Daoy (cell line): ENCODE measurements at regions not wholly inside any gene's neighbourhood (a gene's known extent, or its start where the extent isn't known, plus 50 kb on each side); places are given as distances from the start of the nearest gene placed in this dataset.
"Not testable (repeated sequence)": the region's sequence is repeated elsewhere in the genome, so short reads cannot be mapped to it uniquely, and the experiment has no call there.

Source experiments
- DNase-seq: peaks from one replicate; pipeline ENCODE4 v3.0.0-alpha.2; 2015; ENCODE audit warnings: low read depth

DNA sequence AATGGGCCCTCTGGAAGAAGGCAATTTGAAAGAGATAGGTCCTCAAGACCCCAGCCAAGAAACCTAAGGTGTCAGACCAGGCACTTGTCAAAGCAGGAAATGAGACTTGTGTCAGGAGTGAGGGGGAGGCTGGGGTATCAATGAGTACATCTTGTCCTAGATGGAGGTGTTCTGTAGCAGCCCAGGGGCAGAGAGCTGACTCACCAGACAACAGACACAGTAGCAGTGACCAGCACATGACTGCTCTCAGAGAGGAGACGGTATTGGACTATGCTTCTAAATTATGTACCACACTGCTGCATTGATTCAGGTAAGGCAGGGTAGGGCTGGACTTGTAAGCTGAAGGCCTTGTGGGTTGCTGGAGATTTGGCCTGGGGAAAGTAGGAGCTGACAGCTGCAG is 551.2 kb upstream of the KLF4 start:
- peak; percentile 74 for DNase-seq

DNA sequence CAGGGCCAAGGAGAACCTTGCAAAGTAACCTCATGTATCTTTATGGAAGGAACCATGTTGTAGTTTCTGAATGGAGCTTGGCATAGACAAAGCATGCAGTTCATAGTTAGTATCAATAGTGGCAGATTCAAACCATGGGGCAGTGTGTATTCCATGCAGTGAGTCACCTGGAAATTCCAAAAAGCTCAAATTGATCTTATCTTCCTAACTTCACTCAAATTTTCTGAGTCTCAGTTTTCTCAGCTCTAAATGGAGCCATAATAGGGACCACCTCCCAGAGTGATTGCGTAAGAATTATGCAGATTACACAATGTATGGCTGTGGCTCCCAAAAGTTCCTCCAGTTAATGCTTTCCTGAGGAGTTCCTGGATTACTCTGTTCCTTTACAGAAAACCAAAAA is 549.9 kb upstream of the KLF4 start:
- peak; percentile 34 for DNase-seq

DNA sequence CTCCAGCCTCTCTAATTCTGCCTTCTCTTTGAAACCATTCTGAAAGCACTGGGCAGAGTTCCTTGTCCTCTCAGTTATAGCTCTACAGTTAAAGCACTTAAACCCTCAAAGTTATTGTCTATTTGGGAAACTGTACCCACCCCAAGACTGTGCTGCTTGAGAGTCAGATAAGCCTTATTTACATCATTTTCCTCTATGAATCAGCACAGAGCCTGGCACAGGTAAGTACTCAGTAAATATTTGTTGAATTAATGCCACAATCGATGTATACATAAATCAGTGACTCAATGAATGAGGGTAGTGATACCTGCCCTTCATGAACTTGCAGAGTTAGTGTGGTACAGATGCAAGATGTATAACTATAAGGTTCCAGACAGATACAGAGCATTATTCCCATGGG is 549.4 kb upstream of the KLF4 start:
- DNase-seq, result no peak

DNA sequence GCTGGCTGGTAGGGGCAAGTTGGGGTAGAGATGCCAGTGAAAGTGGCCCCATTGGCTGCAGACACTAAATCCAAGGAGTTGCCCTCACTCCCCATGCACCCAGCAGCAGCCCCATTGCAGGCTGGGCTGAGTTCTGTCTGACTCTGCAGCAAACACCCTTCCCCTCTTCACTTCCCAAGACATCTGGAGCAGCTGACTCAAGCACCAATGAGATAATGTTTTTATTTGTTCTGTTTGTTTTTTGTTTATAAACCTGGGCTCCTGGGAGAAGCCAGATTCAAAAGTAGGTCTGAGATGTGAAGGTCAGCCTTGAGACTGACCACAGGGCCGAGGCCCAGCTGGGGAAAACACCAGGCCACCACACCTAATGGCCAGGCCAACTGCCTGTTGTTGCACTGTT is 545.9 kb upstream of the KLF4 start:
- DNase-seq, result no peak

DNA sequence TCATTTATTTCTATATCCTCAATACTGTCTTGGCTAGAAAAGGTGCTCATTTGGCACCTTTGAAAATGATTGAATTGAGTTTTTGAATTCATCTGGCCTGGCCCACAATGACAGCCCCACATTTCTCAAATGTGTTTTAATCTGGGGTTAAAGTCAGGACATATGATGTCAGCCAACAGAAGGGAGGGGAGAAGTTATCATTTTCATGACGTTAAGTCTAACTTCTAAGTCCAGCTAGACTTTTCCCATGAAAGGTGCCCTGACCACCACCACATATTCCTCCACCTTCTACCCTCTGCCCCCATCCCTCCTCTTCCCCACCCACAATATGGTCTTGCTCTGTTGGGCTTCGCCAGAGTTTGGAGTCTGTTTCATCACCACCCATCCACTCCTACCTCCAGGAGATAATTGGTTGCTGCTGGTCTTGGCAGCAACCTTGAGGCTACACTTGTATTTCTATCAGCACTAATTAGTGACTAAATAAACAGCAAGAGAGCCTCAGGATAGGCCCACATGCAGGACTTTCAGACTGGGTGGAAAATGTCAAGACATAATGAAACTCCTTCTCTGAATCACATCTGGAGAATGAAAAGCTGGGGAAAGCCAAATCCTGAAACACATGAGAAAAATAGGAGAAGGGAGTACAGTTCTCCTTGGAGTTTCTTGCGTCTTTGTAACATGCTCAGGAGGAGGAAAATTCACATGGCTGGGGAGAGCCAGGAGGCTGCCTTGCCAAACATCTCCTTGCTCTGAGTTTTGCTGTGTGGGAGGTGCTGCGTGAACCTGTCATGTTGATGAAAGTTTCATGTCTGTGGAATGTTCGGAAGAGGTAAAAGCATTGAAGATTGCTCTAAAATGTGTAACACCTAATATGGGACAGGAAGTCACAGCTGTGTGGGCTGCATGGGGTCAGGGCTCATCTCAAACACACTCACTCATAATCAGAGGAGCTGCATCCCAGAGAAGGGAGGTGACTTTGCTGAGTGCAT is 544.7 kb upstream of the KLF4 start:
- no peak for DNase-seq

DNA sequence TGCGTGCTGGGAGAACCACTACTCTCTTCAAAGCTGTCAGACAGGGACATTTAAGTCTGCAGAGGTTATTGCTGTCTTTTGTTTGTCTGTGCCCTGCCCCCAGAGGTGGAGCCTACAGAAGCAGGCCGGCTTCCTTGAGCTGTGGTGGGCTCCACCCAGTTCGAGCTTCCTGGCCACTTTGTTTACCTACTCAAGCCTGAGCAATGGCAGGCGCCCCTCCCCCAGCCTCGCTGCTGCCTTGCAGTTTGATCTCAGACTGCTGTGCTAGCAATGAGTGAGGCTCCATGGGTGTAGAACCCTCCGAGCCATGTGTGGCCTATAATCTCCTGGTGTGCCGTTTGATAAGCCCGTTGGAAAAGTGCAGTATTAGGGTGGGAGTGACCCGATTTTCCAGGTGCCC is 542.5 kb upstream of the KLF4 start:
- DNase-seq, result not testable (repeated sequence)

DNA sequence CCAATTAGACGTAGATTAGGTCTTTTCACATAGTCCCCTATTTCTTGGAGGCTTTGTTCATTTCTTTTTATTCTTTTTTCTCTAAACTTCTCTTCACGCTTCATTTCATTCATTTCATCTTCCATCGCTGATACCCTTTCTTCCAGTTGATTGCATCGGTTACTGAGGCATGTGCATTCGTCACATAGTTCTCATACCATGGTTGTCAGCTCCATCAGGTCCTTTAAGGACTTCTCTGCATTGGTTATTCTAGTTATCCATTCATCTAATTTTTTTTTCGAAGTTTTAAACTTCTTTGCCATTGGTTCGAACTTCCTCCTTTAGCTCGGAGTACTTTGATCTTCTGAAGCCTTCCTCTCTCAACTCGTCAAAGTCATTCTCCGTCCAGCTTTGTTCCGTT is 541.7 kb upstream of the KLF4 start:
- DNase-seq, result not testable (repeated sequence)

DNA sequence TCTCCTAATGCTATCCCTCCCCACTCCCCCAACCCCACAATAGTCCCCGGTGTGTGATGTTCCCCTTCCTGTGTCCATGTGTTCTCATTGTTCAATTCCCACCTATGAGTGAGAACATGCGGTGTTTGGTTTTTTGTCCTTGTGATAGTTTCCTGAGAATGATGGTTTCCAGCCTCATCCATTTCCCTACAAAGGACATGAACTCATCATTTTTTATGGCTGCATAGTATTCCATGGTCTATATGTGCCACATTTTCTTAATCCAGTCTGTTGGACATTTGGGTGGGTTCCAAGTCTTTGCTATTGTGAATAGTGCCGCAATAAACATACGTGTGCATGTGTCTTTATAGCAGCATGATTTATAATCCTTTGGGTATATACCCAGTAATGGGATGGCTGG is 537.1 kb upstream of the KLF4 start:
- DNase-seq, result not testable (repeated sequence)

DNA sequence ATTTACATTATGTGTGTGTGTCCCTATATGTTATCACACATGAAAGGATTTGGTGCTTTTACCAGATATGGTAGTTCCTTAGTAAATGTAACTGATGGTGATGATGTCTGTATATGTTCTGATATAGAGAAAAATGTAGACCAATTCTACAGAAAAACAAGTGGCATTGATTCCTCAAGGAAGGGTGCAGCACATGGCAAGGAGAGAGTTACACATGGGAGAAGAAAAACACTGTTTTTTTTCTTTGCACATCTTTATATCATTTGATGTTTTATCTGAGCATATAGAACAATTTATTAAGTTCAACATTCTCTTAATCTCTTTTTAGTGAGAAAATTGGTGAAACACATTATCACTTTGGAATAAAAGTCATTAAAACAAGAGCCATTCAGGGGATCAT is 535.0 kb upstream of the KLF4 start:
- no peak for DNase-seq

DNA sequence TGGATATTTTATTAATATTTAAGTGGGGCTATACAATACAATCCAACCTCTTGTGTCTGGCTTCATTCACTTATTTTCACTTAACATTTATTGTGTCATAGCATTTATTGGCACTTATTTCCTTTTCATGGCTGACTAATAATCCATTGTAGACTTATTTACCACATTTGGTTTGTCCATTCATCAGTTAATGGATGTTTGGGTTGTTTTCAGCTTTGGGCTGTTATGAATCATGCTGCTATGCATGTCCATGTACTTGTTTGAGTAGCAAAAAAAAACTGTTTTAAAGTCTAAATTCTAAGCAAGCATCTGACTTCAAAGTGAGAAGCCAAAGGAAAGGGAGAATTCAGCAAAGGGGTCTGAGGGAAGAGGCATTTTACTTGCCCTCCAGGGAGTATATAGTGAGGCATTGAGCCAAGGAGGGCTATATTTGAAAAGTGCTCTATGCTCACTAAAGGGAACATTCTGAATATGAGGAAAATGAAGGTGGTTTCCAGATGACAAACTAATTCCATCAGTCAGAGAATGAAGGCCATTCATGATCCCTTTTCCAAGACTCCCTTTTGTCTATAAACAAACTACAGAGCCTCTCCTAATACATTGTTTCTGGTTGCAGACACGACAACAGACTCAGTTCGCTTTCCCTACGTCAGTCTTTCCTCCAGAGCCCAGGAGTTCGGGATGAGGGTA is 532.8 kb upstream of the KLF4 start:
- no peak for DNase-seq

DNA sequence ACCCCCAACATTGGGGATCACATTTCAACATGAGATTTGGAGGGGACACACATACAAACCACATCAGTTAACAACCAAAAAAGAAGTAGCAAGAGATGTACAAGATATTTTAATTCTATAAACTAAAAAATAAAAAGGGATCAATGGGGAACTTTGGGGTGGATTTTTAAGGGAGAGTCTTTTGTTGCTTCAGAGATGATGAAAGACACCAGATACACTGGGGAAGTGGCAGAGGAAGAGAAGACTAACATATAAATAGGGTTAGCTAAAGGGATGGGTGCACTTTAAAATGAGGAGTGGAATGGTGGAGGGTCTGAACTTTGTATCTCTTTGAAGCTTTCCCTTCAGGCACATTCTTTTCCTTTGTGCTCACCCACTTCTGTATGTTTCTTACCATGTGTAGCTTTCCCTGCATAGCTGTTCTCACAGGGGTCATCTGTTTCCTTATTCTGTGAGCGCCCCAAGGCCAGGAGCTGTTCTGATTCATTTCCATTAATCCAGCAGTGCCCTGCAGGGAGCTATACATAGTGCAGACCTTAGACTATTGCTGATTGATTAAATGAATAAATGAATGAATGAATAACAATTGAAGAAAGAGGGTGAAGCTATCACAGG is 531.6 kb upstream of the KLF4 start:
- DNase-seq, result no peak

DNA sequence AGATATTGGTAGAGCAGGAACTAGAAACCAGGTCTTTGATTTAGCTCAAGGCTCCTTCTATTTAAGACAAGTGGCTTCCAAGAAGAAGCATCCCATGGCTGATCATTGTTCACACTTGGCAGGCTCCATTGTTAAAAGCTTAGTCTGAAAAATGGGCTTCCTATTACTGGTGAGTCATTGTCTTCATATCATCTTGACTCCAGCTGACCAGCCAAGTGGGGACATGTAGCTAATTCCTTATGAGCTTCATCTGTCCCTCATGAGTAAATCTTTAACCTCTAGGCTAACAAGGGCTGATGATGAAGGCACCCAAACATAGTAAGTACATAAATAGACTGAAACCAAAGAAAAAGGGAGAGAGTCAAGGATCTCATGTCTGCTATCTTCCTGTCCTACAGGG is 530.3 kb upstream of the KLF4 start:
- DNase-seq, result no peak

DNA sequence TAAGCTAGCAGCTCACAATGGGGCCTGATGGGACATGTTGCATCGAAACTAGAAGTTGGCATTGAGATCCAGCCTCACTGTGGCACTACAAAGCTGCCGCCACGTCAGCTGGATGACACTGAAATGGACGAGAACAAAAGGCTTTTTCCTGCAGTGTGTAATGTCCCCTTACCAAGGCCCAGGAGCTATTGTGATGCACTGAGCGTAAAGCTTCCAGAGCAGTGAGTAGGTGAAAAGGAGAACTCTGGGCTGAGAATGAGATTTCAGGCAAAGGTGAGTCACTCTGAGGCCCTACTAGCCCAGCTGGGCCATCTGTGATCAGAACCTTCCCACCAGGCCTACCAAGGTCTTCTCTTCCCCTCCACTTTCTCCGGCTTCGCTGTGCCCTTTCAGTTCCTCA is 528.1 kb upstream of the KLF4 start:
- DNase-seq, result no peak

DNA sequence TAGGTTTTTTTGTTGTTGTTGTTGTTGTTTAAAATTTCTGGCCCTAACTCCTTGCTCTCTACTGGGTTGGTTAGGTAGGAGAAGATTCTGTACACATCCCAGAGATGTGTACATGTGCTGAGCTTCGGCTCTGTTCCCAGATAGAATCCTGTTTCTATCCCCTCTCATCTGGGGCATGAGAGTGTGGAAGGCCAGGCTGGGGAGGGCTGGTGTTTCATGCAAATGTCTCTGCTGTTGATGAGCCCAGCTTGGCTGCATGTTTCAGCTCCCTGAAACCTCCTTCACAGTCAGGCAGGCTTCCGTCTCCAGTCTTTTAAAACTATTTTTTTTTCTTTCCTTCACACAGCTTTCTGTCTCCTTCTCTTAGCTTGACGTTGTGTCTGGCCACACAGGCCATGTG is 526.9 kb upstream of the KLF4 start:
- no peak for DNase-seq

DNA sequence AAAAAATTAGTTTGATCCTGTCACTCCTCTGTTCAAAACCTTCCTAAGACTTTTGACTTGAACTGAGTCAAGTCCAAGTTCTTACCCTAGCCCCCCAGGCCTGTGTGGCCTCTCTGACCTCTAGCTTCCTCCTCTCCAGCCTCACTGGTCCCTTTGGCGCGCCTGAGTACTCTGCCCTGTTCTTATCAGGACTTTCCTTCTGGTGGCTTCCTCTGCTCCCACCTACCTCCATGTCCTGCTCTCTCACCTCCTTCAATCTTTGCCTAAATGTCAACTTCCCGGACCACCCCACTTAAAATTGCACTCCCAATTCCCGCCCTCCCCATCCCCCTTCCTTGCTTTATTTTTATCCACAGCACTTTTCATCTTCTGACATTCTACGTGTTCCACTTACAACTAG is 526.1 kb upstream of the KLF4 start:
- DNase-seq, result no peak

DNA sequence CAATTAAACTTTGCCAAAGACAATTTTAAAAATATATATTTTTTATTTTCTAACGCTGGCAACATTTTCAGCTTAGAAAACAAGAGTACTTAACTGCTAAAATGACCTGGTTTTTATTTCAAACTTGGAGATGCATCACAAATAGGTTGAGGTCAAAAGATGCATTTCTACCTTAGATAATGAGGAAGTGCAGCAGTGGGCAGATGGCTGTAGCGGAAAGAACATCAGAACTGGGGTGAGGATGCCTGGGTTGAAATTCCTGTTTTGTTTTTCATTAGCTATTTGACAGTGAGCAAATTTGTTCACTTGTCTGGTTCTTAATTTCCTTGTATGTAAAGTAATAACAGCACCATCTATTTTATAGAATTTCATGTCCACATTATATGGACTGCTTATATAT is 524.8 kb upstream of the KLF4 start:
- no peak for DNase-seq

DNA sequence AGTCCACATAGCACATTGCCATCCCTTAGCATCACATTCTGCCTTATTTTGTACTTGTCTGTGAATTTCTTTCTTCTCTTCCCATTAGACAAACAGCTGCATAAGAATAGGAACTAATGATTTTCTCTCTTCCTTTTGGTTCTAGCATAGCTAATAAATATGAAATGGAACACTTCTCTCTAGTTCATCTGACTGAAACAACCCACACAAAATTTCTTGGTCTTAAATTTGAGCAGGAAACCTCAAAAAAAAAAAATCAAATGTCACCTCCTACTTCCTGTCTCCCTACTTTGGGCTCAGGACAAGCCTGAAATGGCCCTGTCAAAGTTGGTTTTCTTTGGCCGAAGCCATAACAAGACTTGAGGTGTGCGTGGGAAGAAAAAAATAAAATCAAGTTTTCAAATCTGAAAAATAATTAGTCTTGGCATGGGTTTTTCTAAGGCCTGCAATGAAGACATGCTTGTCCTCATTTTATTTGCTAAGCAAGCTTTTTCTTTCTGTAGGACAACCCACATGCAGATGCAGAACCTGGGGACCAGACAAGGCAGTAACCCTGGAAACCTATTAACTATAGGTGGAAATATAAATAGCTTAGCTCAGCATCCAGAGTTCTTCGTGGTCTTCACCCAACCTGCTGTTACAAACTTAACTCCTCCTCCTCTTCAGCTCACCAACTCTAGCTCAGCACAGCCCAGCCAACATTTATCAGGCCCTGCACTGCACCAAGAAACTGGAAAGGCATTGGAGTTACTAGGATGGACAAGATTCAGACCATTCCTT is 523.5 kb upstream of the KLF4 start:
- DNase-seq, result no peak

DNA sequence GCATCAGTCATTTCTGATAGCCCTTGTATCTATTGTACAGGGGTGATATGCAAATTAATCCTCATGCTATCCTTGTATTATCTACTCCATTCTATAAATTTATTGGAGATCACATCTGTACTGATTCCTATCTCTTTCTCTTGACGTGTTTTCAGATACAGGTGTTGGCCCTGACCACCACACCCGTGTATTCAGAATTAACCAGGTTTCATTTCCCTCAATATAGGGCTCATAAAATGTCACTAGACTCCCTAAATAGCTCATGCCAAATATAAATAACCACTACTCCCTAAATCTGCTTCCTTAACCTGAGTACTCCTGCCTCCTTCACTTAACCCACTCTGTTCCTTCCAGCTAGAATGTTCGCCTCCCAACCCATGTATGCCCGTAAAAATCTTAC is 522.8 kb upstream of the KLF4 start:
- DNase-seq, result no peak

DNA sequence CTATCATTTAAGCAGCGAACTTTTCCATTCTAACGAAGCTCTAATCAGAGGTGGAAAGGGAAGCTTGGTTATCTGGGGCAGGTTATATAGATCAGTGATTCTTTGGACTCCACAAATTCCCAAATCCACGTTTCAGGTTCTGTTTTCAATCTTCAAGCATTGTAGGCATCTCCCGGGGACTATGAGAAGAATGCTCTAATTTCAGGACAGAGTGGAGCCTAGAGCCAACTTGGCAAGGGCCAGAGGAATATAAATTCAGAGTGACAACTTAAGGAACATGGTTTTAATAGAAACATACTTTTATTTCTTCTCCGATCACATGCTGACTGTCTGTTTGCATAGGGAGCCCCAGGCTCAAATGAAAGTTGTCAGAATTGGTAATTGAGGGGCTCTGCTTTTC is 514.0 kb upstream of the KLF4 start:
- DNase-seq, result no peak

DNA sequence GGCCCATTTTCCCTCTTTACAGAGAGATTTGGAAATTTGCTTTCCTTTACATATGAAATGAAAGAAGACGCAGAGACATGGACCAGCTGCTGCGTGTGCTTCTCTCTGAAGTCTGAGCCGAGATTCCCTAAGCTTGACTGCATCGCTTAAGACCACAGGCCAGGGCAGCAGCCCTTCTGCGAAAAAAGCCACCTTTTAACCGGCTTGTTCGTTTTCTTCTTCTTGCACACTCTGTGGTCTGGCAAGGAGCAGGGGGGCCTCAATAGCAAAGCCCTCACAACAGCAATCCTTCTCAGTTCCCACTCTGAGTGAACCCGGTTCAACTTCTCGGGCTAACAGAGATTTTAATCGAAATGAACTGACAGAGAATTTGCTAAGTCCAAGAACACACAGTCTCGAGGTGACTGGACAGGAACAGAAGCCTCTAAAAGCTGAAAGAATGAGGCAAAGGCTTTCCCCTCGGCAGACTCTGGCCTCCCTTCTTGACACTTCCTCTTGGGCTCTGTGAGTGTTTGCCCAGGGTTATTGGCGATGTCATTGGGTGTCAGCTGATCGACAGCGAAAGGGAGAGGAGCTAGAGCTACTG is 512.9 kb upstream of the KLF4 start:
- DNase-seq, result no peak

DNA sequence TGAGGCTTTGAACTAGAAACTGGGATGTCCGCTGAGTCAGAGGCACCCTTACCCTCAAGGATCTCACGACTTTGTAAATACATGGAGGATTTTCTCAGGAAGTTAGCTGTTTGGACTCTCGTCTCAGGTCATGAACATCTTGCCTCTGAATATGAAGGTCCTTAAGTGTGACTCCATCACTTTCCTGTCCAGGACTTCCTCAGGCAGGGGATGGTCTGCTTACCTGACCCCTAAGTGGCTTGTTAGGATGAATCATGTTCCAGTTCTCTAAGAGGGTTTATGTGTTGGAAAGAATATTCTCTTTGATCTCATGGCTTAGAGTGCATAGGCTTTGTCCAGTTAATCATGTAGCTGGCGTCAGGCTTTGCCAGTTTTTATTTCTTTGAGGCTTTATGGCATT is 511.7 kb upstream of the KLF4 start:
- no peak for DNase-seq

DNA sequence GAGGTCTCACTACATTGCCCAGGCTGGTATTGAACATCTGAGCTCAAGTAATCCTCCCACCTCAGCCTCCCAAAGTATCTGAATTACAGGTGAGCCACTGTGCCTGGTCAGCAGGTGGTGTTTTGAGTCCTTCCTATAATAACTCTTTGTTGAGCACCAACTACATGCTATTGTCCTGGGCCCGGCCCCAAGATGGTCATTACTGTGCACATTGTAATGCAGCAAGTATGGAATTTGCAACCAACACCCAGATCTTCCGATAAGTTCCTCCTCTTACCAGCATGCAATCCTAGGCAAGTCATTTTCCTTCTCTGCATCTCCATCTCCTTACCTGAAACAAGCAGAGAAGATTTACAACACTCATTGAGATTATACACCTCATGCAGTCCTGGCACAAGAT is 510.3 kb upstream of the KLF4 start:
- no peak for DNase-seq
